Endodermal cell (in vitro differentiated cells): ENCODE measurements at regions not wholly inside any gene's neighbourhood (a gene's known extent, or its start where the extent isn't known, plus 50 kb on each side); places are given as distances from the start of the nearest gene placed in this dataset.

Experiments used
- DNase-seq: peaks from one replicate; pipeline ENCODE4 v3.0.0-alpha.2; 2017
- H3K27ac ChIP-seq: 2 replicates; pipeline ENCODE4 v1.5.1; 2013; ENCODE audit warnings: mild to moderate bottlenecking, low read depth, low read length, moderate library complexity
- H3K27me3 ChIP-seq: 2 replicates; pipeline ENCODE4 v1.6.1; 2013; ENCODE audit warnings: mild to moderate bottlenecking, low read length, moderate library complexity; ENCODE audit not compliant: insufficient read depth, control insufficient read depth, poor library complexity, severe bottlenecking
- H3K36me3 ChIP-seq: 2 replicates; pipeline ENCODE4 v1.7.0; 2013; ENCODE audit warnings: mild to moderate bottlenecking, low read length, moderate library complexity; ENCODE audit not compliant: control insufficient read depth, insufficient read depth
- H3K4me1 ChIP-seq: one replicate; pipeline ENCODE4 v1.7.0; 2013; ENCODE audit warnings: low read length; ENCODE audit not compliant: control insufficient read depth, insufficient read depth
- H3K4me3 ChIP-seq: 2 replicates; pipeline ENCODE4 v1.5.1; 2013; ENCODE audit warnings: mild to moderate bottlenecking, low read length, moderate library complexity
- H3K9ac ChIP-seq: 2 replicates; pipeline ENCODE4 v1.6.1; 2013; ENCODE audit warnings: mild to moderate bottlenecking, low read length, moderate library complexity; ENCODE audit not compliant: poor library complexity, severe bottlenecking; ENCODE audit errors: extremely low read depth
- H3K9me3 ChIP-seq: 2 replicates; pipeline ENCODE4 v1.6.1; 2013; ENCODE audit warnings: mild to moderate bottlenecking, low read length, moderate library complexity; ENCODE audit not compliant: control insufficient read depth
- H3K27ac Mint-ChIP-seq: 2 replicates; pipeline ENCODE4 v1.8.0; 2020; ENCODE audit warnings: mixed read lengths
- H3K27me3 Mint-ChIP-seq: 2 replicates; pipeline ENCODE4 v1.8.0; 2021; ENCODE audit warnings: mild to moderate bottlenecking, mixed read lengths; ENCODE audit not compliant: insufficient read depth
- H3K36me3 Mint-ChIP-seq: 2 replicates; pipeline ENCODE4 v1.8.0; 2020; ENCODE audit warnings: low read depth, mixed read lengths
- H3K4me1 Mint-ChIP-seq: 2 replicates; pipeline ENCODE4 v1.8.0; 2020; ENCODE audit warnings: mixed read lengths
- H3K4me3 Mint-ChIP-seq: 2 replicates; pipeline ENCODE4 v1.8.0; 2020; ENCODE audit warnings: mild to moderate bottlenecking, moderate library complexity, mixed read lengths
- H3K9me3 Mint-ChIP-seq: 2 replicates; pipeline ENCODE4 v1.8.0; 2020; ENCODE audit warnings: mild to moderate bottlenecking, mixed read lengths
- WGBS, 2 experiments: methylation state at CpG; one replicate each; pipeline versions ENCODE4 v1.1.5 to v1.1.7; 2013; ENCODE audit warnings: missing lambda C conversion rate in 2 of 2, mixed read lengths in 1 of 2; ENCODE audit not compliant: insufficient coverage in 1 of 2, insufficient read length in 1 of 2; 5-methylcytosine and 5-hydroxymethylcytosine counted together
- TF ChIP-seq, protein P1 (sequence below): fragments of 200-600 bp; sonication (generic); conservative IDR thresholded peaks from 2 replicates; pipeline ENCODE4 v1.5.0; 2021; ENCODE audit warnings: antibody characterized with exemption, mild to moderate bottlenecking

GRCh38 chr17:33905338-33905800 is 349.7 kb upstream of the CCL2 start:
- no peak overlapping the region for H3K9ac ChIP-seq
- TF ChIP-seq, protein P1, sequence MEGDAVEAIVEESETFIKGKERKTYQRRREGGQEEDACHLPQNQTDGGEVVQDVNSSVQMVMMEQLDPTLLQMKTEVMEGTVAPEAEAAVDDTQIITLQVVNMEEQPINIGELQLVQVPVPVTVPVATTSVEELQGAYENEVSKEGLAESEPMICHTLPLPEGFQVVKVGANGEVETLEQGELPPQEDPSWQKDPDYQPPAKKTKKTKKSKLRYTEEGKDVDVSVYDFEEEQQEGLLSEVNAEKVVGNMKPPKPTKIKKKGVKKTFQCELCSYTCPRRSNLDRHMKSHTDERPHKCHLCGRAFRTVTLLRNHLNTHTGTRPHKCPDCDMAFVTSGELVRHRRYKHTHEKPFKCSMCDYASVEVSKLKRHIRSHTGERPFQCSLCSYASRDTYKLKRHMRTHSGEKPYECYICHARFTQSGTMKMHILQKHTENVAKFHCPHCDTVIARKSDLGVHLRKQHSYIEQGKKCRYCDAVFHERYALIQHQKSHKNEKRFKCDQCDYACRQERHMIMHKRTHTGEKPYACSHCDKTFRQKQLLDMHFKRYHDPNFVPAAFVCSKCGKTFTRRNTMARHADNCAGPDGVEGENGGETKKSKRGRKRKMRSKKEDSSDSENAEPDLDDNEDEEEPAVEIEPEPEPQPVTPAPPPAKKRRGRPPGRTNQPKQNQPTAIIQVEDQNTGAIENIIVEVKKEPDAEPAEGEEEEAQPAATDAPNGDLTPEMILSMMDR, result no peak
- no peaks in the 10 kb centered on the region for H3K4me1 ChIP-seq
- H3K27me3 ChIP-seq, result no peaks in the 10 kb centered on the region
- WGBS, 2 experiments, result 82 to 85% methylated on average over 3 of the region's 3 CpGs
- no peaks in the 10 kb centered on the region for H3K36me3 ChIP-seq
- H3K4me3 ChIP-seq, result no peak overlapping the region
- Mint-ChIP-seq H3K4me3 (no peak overlapping the region), H3K36me3 (no peaks in the 10 kb centered on the region), H3K27me3 (no peaks in the 10 kb centered on the region), H3K27ac (no peak overlapping the region), H3K9me3 (no peaks in the 10 kb centered on the region), H3K4me1 (peaks cover 14% of the 10 kb centered on the region)
- no peak overlapping the region for H3K27ac ChIP-seq
- H3K9me3 ChIP-seq, result no peaks in the 10 kb centered on the region
- no peak for DNase-seq

DNA sequence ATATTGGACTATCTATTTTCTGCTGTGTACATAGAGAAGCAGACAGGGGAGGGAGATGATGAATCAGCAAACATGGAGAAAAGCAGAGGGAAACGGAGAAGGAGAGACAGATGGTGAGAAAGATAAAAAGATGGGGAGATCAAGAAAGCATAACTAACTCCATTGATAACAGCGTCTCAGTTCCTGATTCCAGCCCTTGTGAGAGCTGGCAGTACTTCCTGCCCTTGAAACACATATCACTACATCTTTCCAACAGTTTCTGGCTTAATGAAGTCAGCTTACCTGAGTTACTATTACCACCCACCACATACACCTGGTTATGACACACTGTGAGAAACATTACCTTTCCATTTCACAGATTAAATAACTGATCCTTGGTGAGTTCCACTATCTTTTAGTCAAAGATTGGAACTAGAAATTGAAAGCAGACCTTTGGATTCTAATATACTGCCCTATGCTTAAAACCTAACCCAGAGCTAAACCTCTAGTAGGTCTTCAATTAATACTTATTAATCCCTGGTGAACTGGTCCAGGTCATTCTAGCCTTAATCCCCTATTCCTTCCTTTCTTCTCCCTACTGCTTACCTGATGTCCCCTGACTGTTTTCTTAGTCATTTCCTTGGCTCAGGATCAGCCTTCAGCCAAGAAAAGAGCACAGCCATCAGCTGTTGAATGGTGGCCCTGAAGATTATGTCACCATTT is 346.6 kb upstream of the CCL2 start:
- no peaks in the 10 kb centered on the region for H3K4me1 ChIP-seq
- TF ChIP-seq, protein P1, result no peak
- H3K9me3 ChIP-seq, result no peaks in the 10 kb centered on the region
- no peaks in the 10 kb centered on the region for H3K36me3 ChIP-seq
- H3K4me3 Mint-ChIP-seq, result no peak overlapping the region
- no peak overlapping the region for H3K27ac Mint-ChIP-seq
- no peak overlapping the region for H3K4me3 ChIP-seq
- no peaks in the 10 kb centered on the region for H3K9me3 Mint-ChIP-seq
- no peaks in the 10 kb centered on the region for H3K36me3 Mint-ChIP-seq
- H3K9ac ChIP-seq, result no peak overlapping the region
- no peaks in the 10 kb centered on the region for H3K27me3 ChIP-seq
- WGBS, 2 experiments, result 86 to 92% methylated on average over 2 of the region's 2 CpGs
- no peak overlapping the region for H3K27ac ChIP-seq
- H3K4me1 Mint-ChIP-seq, result peaks cover 6% of the 10 kb centered on the region
- DNase-seq, result no peak
- no peaks in the 10 kb centered on the region for H3K27me3 Mint-ChIP-seq

DNA sequence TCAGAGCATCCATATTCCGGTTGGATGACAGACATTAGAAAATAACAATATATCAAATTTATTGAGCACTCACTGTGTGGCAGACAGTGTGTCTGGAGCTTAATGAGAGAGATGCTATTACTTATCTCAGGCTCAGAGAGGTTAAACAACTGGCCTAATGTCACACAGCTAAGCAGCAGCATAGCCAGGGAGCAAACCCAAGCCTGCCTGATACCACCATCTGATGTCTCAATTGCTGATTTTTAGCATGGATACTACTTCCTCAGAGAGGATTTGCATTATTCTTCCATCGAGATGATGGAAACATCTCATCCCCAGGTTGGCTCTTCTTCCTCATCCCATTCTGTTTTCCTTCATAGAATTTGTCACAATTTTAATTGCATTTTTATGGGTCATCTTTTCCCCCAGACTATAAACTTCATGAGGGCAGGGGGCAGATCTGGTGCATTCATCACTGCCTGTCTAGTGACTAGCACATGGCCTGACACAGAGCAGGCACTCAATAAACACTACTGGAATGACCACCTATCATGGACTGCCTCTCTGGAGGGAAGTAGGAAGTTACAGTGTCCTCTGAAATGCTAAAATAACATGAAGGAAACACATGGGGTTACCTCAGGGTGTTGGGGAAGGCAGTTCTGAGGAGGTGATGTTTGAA is 344.8 kb upstream of the CCL2 start:
- Mint-ChIP-seq H3K4me3 (no peak overlapping the region), H3K27ac (no peak overlapping the region), H3K4me1 (peaks cover 3% of the 10 kb centered on the region), H3K36me3 (no peaks in the 10 kb centered on the region), H3K27me3 (peaks cover under 1% of the 10 kb centered on the region), H3K9me3 (no peaks in the 10 kb centered on the region)
- no peaks in the 10 kb centered on the region for H3K27me3 ChIP-seq
- no peak overlapping the region for H3K27ac ChIP-seq
- H3K4me3 ChIP-seq, result no peak overlapping the region
- no peaks in the 10 kb centered on the region for H3K9me3 ChIP-seq
- H3K4me1 ChIP-seq, result no peaks in the 10 kb centered on the region
- WGBS, 2 experiments, result 90 to 97% methylated on average over 1 to 2 of the region's 2 CpGs
- DNase-seq, result no peak
- TF ChIP-seq, protein P1, result no peak
- no peaks in the 10 kb centered on the region for H3K36me3 ChIP-seq
- H3K9ac ChIP-seq, result no peak overlapping the region
